Endometrium (tissue), 2 donors: ENCODE measurements at regions not wholly inside any gene's neighbourhood (a gene's known extent, or its start where the extent isn't known, plus 50 kb on each side); places are given as distances from the start of the nearest gene placed in this dataset.
A peak's percentile ranks its signal among the peaks of the same experiment; 100 is the strongest.
"Not testable (repeated sequence)": the region's sequence is repeated elsewhere in the genome, so short reads cannot be mapped to it uniquely, and the experiment has no call there.

Source experiments
- FAIRE-seq: peaks from 2 replicates; lab custom pipeline; 2012; peaks lifted over from hg19 to GRCh38; lab: Jason Lieb, UNC
- donor health status: control.
- donor health status: control.

- no peak for FAIRE-seq
Measured at GRCh38 chr13:106095919-106096318, 439.5 kb downstream of the EFNB2 start.

GRCh38 chr13:106095406-106095805 is 440.1 kb downstream of the EFNB2 start:
- no peak for FAIRE-seq

DNA sequence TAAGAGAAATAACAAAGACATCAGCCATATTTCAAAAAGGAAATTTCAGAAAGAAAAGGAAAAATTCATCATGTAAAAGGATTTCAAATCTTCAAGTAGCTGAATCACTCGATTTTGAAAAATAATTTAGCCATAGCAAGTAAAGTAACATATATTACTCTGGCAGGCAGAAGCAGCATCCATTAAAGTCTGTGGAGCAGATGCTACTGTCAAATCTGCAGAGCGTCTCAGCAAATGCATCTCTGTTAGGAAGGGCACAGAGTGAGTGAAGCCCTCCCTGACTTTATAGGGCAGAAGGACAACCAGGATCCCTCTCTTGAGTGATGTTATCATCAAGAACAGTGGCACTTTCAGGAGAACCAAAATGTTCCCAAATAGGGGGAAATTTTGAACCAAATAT is 445.5 kb downstream of the EFNB2 start:
- no peak for FAIRE-seq

- FAIRE-seq = no peak
Measured at GRCh38 chr13:106089261-106089980, 446.0 kb downstream of the EFNB2 start.

GRCh38 chr13:106088085-106088484 is 447.4 kb downstream of the EFNB2 start:
- FAIRE-seq = no peak

- FAIRE-seq = no peak
Measured at GRCh38 chr13:106087201-106087600, 448.3 kb downstream of the EFNB2 start.

DNA sequence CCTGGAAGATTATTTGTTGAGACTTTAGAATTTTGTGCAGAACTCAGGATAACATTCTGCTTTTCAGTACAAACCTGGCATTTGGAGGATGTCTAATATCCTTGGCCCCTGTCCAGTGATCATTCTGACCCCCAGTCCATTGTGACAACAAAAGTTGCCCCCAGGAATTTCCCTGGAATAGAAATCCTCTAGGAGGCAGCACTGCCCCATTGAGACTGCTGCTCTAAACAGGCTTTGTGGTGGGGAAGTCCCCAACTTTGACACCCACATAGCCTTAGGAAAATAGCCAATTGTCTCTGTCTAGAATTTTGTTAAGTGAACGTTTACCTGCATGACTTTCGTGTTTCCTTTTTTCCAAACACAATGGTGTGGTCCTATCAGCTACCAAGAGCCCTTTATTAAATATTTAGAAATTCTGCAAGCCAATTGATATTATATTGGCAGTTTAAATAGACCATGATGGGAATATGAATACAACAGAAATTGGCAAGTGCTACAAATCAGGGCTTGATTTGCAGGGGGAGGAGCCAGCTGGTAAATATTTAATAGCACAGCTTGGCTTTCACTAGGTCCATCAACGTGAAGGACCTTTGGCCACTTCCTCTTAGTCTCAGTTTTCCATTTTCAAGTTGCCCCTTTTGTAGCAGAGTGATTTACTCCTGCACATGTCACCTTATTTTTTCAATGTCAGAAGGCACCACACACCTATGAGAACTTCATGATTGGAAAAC is 451.7 kb downstream of the EFNB2 start:
- FAIRE-seq = no peak

DNA sequence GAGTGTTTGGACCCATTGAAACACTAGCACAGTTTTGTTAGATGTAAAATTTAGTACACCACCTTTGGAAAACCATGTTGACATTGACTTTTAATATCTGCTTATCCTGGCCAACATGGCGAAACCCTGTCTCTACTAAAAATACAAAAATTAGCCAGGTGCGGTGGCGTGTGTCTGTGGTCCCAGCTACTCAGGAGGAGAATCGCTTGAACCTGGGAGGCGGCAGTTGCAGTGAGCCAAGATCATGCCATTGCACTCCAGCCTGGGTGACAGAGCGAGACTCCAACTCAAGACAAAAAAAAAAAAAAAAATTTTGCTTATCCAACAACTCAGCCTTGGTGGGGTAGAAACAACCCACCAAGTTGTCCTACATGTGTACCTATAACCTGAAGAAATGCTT is 454.2 kb downstream of the EFNB2 start:
- not testable (repeated sequence) for FAIRE-seq

GRCh38 chr13:106078191-106078590 is 457.3 kb downstream of the EFNB2 start:
- FAIRE-seq = no peak

GRCh38 chr13:106077017-106077416 is 458.4 kb downstream of the EFNB2 start:
- FAIRE-seq = no peak

- FAIRE-seq = no peak
Measured at GRCh38 chr13:106072014-106072413, 463.4 kb downstream of the EFNB2 start.

- no peak for FAIRE-seq
Measured at GRCh38 chr13:106063591-106064313, 471.7 kb downstream of the EFNB2 start.

DNA sequence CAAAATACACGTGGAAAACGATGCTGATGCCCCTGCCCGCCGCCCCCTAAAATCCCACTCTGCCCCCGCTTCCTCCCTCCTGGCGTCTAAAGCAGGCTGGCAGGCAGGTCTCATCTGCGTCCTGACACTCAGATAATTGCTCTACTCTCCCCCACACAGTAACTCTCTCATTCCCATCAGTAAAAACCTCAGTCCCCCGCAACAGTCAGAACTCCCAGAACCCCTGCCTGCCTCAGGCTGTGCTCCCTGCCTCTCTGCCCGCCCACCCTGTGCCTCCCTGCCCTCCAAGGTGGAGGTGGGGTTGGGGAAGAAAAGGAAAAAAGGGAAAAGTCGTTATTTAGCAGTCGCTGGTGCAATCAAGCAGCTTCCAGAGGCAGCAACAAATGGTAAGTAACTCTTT is 473.7 kb downstream of the EFNB2 start:
- no peak for FAIRE-seq

- no peak for FAIRE-seq
Measured at GRCh38 chr13:106056851-106057250, 478.6 kb downstream of the EFNB2 start.

GRCh38 chr13:106052200-106052767 is 483.2 kb downstream of the EFNB2 start:
- peak; percentile 91 for FAIRE-seq

GRCh38 chr13:106049171-106049570 is 486.3 kb downstream of the EFNB2 start:
- FAIRE-seq = no peak

DNA sequence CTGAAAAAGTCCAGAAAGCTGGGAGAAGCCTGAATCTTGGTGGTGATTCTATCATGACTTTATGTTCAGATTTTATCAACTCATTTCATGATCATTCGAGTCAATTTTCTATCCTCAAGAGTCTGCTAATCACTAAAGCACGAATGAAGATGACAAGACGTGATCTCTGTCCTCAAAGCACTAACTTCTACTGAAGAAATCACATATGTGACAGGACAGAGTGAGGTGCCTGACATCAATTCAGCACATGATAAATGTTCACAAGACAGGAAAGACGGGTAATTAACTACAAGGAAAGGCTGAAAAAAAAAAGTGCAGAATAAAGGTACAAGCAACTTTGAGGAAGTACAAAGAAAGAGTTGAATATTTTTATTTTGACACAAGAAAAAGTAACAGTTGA is 487.1 kb downstream of the EFNB2 start:
- FAIRE-seq = no peak

GRCh38 chr13:106047859-106048258 is 487.6 kb downstream of the EFNB2 start:
- no peak for FAIRE-seq

GRCh38 chr13:106042996-106043581 is 492.4 kb downstream of the EFNB2 start:
- FAIRE-seq = peak; percentile 26

DNA sequence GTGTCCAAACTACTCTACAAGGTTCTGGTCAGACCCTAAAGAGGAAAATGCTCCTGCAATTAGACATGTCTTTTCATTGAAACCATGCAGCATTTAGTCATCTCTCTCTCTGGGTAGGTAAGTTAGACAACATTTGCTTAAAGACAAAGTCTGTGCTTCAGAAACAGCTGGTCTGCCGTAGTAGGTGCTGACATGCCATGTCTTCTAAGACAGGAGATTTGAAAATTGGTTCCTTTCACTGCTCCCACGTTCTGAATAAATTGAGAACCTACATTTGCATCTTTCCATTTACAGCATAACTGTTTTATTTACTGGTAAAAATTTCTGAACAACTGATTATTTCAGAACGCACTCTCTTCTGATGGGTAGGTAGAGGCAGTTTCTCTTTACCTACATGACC is 494.0 kb downstream of the EFNB2 start:
- no peak for FAIRE-seq

DNA sequence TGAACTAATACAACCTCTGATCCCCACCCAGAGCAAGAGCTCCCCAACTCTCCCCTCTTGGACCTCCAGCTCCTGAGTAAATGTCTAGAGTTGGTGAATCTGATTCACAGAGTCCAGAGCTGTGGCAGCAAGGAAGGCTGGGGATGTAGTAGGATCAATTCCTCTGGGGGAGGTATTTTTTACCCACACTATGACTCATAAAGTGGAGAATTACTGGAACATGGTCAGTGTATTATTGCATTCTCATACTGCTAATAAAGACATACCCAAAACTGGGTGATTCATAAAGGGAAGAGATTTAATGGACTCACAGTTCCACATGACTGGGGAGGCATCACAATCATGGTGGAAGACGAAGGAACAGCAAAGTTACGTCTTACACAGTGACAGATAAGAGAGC is 496.7 kb downstream of the EFNB2 start:
- FAIRE-seq = no peak

GRCh38 chr13:106036870-106037269 is 498.6 kb downstream of the EFNB2 start:
- no peak for FAIRE-seq
